ENCODE measurements at regions not wholly inside any gene's neighbourhood (a gene's known extent, or its start where the extent isn't known, plus 50 kb on each side); places are given as distances from the start of the nearest gene placed in this dataset.

GRCh38 chr3:152671446-152672319 is 163.2 kb upstream of the P2RY1 start:
- TF ChIP-seq CREB1 (IDR thresholded peaks at IDR 0.05; ENCODE audit: low read depth): no peak
- no peak for TF ChIP-seq TEAD4 (IDR thresholded peaks at IDR 0.05)
- no peak for TF ChIP-seq FOXM1 (IDR thresholded peaks at IDR 0.05; ENCODE audit: borderline replicate concordance, low read depth)
- no peak for TF ChIP-seq USF1 (IDR thresholded peaks at IDR 0.05)
- TF ChIP-seq TAF1 (IDR thresholded peaks at IDR 0.05; ENCODE audit: low read depth): no peak
- TF ChIP-seq EP300 (IDR thresholded peaks at IDR 0.05; ENCODE audit: borderline replicate concordance): no peak
- TF ChIP-seq ZBTB7A (IDR thresholded peaks at IDR 0.05; ENCODE audit: low read depth): no peak
- TF ChIP-seq REST (IDR thresholded peaks at IDR 0.05; ENCODE audit: low read depth): no peak
- TF ChIP-seq RAD21 (IDR thresholded peaks at IDR 0.05; ENCODE audit: low read depth): no peak

- TF ChIP-seq TEAD4 (IDR thresholded peaks at IDR 0.05) (no peak), RAD21 (IDR thresholded peaks at IDR 0.05; ENCODE audit: low read depth) (no peak), NFIC (IDR thresholded peaks at IDR 0.05) (no peak), EGR1 (IDR thresholded peaks at IDR 0.05) (no peak), ZBTB7A (IDR thresholded peaks at IDR 0.05; ENCODE audit: low read depth) (no peak), USF1 (IDR thresholded peaks at IDR 0.05) (no peak), EP300 (IDR thresholded peaks at IDR 0.05; ENCODE audit: borderline replicate concordance) (no peak), MAX (IDR thresholded peaks at IDR 0.05) (no peak), REST (IDR thresholded peaks at IDR 0.05; ENCODE audit: low read depth) (no peak), YY1 (IDR thresholded peaks at IDR 0.05; ENCODE audit: low read depth) (no peak), TAF1 (IDR thresholded peaks at IDR 0.05; ENCODE audit: low read depth) (no peak), CREB1 (IDR thresholded peaks at IDR 0.05; ENCODE audit: low read depth) (no peak), CEBPB (IDR thresholded peaks at IDR 0.05) (no peak), FOXM1 (IDR thresholded peaks at IDR 0.05; ENCODE audit: borderline replicate concordance, low read depth) (no peak), TCF12 (IDR thresholded peaks at IDR 0.05; ENCODE audit: low read depth) (no peak)
These were observed 162.6 kb upstream of the P2RY1 start for GRCh38 chr3:152672320-152672649.

- TF ChIP-seq TEAD4 (IDR thresholded peaks at IDR 0.05) (no peak), CEBPB (IDR thresholded peaks at IDR 0.05) (no peak), YY1 (IDR thresholded peaks at IDR 0.05; ENCODE audit: low read depth) (no peak), REST (IDR thresholded peaks at IDR 0.05; ENCODE audit: low read depth) (no peak), FOXM1 (IDR thresholded peaks at IDR 0.05; ENCODE audit: borderline replicate concordance, low read depth) (no peak), CREB1 (IDR thresholded peaks at IDR 0.05; ENCODE audit: low read depth) (no peak), EP300 (IDR thresholded peaks at IDR 0.05; ENCODE audit: borderline replicate concordance) (no peak), EGR1 (IDR thresholded peaks at IDR 0.05) (no peak), MAX (IDR thresholded peaks at IDR 0.05) (no peak), TCF12 (IDR thresholded peaks at IDR 0.05; ENCODE audit: low read depth) (no peak), TAF1 (IDR thresholded peaks at IDR 0.05; ENCODE audit: low read depth) (no peak), NFIC (IDR thresholded peaks at IDR 0.05) (no peak), RAD21 (IDR thresholded peaks at IDR 0.05; ENCODE audit: low read depth) (no peak), USF1 (IDR thresholded peaks at IDR 0.05) (no peak), ZBTB7A (IDR thresholded peaks at IDR 0.05; ENCODE audit: low read depth) (no peak)
These were observed 158.0 kb upstream of the P2RY1 start for GRCh38 chr3:152676810-152677379.
